DND-41 (cell line): ENCODE measurements at regions not wholly inside any gene's neighbourhood (a gene's known extent, or its start where the extent isn't known, plus 50 kb on each side); places are given as distances from the start of the nearest gene placed in this dataset.

ENCODE experiments used
- ATAC-seq: fragments of 200-7000 bp; cut with Tn5 transposase; 3 replicates; pipeline ENCODE4 v1.9.1; 2021; ENCODE audit warnings: low read depth; ENCODE audit not compliant: insufficient read depth
- DNase-seq: peaks from one replicate; pipeline ENCODE4 v3.0.0-alpha.2; 2020
- H2AFZ ChIP-seq: 2 replicates; pipeline ENCODE4 v1.6.0; 2012; ENCODE audit warnings: low read depth, low read length
- H3K27ac ChIP-seq: 2 replicates; pipeline ENCODE4 v1.5.1; 2012; ENCODE audit warnings: low read length, inconsistent platforms
- H3K27me3 ChIP-seq: fragments of 200-600 bp; sonication (generic); 2 replicates; pipeline ENCODE4 v1.6.0; 2012; ENCODE audit warnings: low read length, mild to moderate bottlenecking, inconsistent platforms; ENCODE audit not compliant: insufficient read depth, poor library complexity
- H3K36me3 ChIP-seq: 2 replicates; pipeline ENCODE4 v1.5.1; 2012; ENCODE audit warnings: low read length, inconsistent platforms; ENCODE audit not compliant: insufficient read depth
- H3K4me1 ChIP-seq: 2 replicates; pipeline ENCODE4 v1.5.1; 2012; ENCODE audit warnings: mild to moderate bottlenecking, low read length; ENCODE audit not compliant: insufficient read depth
- H3K4me2 ChIP-seq: 2 replicates; pipeline ENCODE4 v1.6.0; 2012; ENCODE audit warnings: mild to moderate bottlenecking, moderate library complexity, low read length, inconsistent platforms; ENCODE audit not compliant: insufficient read depth
- H3K4me3 ChIP-seq, 2 experiments: fragments of 200-600 bp in 1 of 2; shearing (Covaris generic) in 1 of 2; 2 replicates each; pipeline ENCODE4 v1.5.1; 2012 to 2016; ENCODE audit warnings: inconsistent platforms in 2 of 2, low read length in 2 of 2, mild to moderate bottlenecking in 2 of 2, low read depth in 1 of 2, moderate library complexity in 1 of 2
- H3K79me2 ChIP-seq: 2 replicates; pipeline ENCODE4 v1.6.0; 2012; ENCODE audit warnings: low read length, inconsistent platforms; ENCODE audit not compliant: insufficient read depth
- H3K9ac ChIP-seq: 2 replicates; pipeline ENCODE4 v1.6.0; 2012; ENCODE audit warnings: low read depth, mild to moderate bottlenecking, inconsistent platforms, low read length, moderate library complexity
- H3K9me3 ChIP-seq: 2 replicates; pipeline ENCODE4 v1.5.1; 2012; ENCODE audit warnings: low read length, moderate library complexity, mild to moderate bottlenecking, inconsistent platforms; ENCODE audit not compliant: insufficient read depth, severe bottlenecking
- H4K20me1 ChIP-seq: 2 replicates; pipeline ENCODE4 v1.6.0; 2012; ENCODE audit warnings: low read length; ENCODE audit not compliant: insufficient read depth
- EZH2 ChIP-seq: IDR thresholded peaks from 3 replicates; pipeline ENCODE4 v1.6.1; 2012; ENCODE audit warnings: borderline replicate concordance, low read depth, mild to moderate bottlenecking, moderate library complexity, low read length, inconsistent platforms; ENCODE audit not compliant: severe bottlenecking
- TF ChIP-seq, protein P1 (sequence below): IDR thresholded peaks from 2 replicates; pipeline ENCODE4 v1.5.1; 2012; ENCODE audit warnings: borderline replicate concordance, low read length, moderate library complexity, mild to moderate bottlenecking; ENCODE audit not compliant: poor library complexity, severe bottlenecking; ENCODE audit errors: extremely low read depth

DNA sequence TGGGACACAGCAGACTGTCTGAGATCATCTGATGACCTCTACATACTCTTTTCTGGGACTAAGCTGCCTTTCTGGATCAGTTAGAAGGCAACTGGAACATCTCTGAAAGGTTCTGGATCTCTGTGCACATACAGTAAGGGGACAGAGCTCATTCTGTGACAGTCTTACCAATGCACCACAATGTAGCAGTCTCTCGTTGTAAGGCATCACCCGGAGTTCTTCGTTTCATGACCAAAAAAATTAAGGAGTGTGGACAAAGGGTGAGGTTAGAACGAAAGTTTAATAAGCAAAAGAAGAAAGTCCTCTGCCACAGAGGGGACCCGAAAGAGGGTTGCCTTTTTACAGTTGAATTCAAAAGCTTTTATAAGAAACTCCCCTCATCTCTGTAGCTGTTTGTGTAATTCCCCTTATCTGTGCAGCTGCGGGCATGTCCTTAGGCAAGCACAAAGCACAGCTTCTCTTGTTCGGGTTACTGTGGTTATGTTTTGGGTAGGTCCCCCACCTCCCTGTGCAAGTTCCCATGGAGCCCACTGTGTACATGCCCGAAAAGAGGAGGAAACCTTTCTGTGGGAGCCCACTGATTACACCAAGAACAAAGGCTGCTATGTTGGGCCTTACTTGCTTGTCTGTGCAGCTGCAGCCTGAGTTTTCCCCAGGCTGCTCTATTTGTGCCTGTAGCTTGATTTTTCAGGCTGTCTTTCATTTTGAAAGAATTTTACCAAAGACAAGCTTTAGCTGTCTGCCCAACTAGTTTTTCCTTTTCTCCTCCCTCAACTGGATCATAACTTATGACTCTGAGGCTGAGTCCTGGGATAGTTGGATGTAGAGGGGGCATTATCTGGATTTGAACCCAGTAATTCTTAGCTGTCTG is 53.1 kb upstream of the CACNA1E start:
- H3K4me1 ChIP-seq, result no peaks in the 10 kb centered on the region
- H3K9ac ChIP-seq, result no peak overlapping the region
- DNase-seq (peak; percentile 17), ATAC-seq (peak; percentile 76)
- no peak overlapping the region for H3K4me3 ChIP-seq
- no peaks in the 10 kb centered on the region for H3K79me2 ChIP-seq
- H4K20me1 ChIP-seq, result no peaks in the 10 kb centered on the region
- H2AFZ ChIP-seq, result no peak overlapping the region
- no peak overlapping the region for H3K4me2 ChIP-seq
- H3K27ac ChIP-seq, result no peak overlapping the region
- H3K27me3 ChIP-seq, result peaks cover 28% of the 10 kb centered on the region
- H3K9me3 ChIP-seq, result no peaks in the 10 kb centered on the region
- TF ChIP-seq, protein P1, sequence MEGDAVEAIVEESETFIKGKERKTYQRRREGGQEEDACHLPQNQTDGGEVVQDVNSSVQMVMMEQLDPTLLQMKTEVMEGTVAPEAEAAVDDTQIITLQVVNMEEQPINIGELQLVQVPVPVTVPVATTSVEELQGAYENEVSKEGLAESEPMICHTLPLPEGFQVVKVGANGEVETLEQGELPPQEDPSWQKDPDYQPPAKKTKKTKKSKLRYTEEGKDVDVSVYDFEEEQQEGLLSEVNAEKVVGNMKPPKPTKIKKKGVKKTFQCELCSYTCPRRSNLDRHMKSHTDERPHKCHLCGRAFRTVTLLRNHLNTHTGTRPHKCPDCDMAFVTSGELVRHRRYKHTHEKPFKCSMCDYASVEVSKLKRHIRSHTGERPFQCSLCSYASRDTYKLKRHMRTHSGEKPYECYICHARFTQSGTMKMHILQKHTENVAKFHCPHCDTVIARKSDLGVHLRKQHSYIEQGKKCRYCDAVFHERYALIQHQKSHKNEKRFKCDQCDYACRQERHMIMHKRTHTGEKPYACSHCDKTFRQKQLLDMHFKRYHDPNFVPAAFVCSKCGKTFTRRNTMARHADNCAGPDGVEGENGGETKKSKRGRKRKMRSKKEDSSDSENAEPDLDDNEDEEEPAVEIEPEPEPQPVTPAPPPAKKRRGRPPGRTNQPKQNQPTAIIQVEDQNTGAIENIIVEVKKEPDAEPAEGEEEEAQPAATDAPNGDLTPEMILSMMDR, result no peak
- TF ChIP-seq EZH2, result no peak
- H3K36me3 ChIP-seq, result no peaks in the 10 kb centered on the region
